Keratinocyte (primary cell): ENCODE measurements at regions not wholly inside any gene's neighbourhood (a gene's known extent, or its start where the extent isn't known, plus 50 kb on each side); places are given as distances from the start of the nearest gene placed in this dataset.

Source experiments
- EZH2 ChIP-seq: IDR thresholded peaks from one replicate; pipeline ENCODE4 v1.6.1; 2012; ENCODE audit warnings: inconsistent platforms, mild to moderate bottlenecking, low read length, moderate library complexity
- TF ChIP-seq, protein P1 (sequence below), 3 experiments: IDR thresholded peaks in 1 of 3; conservative IDR thresholded peaks in 1 of 3; optimal IDR thresholded peaks in 1 of 3; 2 replicates in 2 of 3; 3 replicates in 1 of 3; pipeline versions ENCODE3 to v1.5.1; 2011; ENCODE audit warnings: low read length in 3 of 3, mild to moderate bottlenecking in 3 of 3, moderate library complexity in 2 of 3, control low read depth in 1 of 3, inconsistent platforms in 1 of 3; ENCODE audit not compliant: insufficient read depth in 2 of 3; ENCODE audit errors: extremely low read depth in 1 of 3

DNA sequence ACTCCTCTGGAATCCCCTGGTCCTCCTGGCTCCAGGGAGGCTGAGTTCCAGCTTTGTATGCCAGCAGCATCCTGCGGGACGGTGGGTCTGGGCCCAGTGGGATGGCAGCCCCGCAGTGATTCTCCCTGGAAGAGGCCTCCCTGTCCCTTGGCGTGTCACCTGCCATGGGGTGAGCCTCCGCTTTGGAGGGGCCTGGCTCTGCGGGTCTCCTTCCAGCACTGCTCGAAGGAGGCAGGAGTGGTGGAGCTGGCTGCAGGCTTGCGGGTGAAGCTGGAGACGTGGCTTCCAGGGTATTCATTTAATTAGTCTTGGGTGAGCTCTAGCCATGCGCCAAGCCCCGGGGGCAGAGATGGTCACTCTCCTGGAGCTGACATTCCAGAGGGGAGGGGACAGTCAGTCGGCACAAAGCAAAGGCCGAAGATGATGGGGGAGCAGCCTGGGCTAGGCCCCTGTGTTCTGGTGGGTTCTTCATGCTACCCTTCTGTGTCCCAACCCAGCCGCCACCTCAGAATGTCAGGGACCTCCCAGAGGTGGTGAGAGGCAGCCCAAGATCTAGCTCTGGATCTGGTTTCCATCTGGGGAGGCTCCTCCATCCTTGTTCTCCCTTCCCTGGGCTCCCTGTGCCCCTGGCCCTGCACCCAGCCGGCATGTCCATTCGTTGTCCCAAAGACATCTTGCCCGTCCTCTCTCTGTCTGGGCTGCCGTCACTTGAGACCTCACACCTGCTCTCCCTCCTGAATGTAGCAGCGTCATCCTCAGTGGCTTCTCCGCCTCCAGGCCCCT is 1332.5 kb downstream of the BRD1 start:
- TF ChIP-seq, protein P1, sequence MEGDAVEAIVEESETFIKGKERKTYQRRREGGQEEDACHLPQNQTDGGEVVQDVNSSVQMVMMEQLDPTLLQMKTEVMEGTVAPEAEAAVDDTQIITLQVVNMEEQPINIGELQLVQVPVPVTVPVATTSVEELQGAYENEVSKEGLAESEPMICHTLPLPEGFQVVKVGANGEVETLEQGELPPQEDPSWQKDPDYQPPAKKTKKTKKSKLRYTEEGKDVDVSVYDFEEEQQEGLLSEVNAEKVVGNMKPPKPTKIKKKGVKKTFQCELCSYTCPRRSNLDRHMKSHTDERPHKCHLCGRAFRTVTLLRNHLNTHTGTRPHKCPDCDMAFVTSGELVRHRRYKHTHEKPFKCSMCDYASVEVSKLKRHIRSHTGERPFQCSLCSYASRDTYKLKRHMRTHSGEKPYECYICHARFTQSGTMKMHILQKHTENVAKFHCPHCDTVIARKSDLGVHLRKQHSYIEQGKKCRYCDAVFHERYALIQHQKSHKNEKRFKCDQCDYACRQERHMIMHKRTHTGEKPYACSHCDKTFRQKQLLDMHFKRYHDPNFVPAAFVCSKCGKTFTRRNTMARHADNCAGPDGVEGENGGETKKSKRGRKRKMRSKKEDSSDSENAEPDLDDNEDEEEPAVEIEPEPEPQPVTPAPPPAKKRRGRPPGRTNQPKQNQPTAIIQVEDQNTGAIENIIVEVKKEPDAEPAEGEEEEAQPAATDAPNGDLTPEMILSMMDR (optimal IDR thresholded peaks at IDR 0.05 in 1 of 3, IDR thresholded peaks at IDR 0.05 in 1 of 3, conservative IDR thresholded peaks at IDR 0.05 in 1 of 3; ENCODE audit: extremely low read depth in 1 of 3, insufficient read depth in 2 of 3, low read length in 3 of 3): no peak
- no peak for TF ChIP-seq EZH2
